ENCODE measurements at regions not wholly inside any gene's neighbourhood (a gene's known extent, or its start where the extent isn't known, plus 50 kb on each side); places are given as distances from the start of the nearest gene placed in this dataset.

DNA sequence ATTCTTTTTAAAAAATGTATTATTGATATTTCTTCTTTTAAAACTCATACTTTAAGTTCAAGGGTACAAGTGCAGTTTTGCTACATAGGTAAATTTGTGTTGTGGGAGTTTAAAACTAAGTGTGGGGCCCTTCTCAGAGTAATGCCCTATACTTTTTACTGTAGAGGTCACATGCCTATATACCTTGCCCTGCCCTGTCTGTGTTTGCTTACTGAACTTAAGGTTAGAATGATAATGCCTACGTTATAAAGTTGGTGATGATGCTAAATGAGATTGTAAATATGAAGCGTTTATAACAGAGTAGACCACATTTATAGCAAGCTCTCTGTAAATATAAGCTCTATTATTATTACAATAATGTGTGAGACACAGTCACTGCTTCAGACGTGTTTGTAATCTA, 261.9 kb downstream of the RASSF9 start:
- TF ChIP-seq POLR2A (IDR thresholded peaks at IDR 0.05) = no peak
- no peak for TF ChIP-seq CTCF (IDR thresholded peaks at IDR 0.05)
